HepG2 (cell line): ENCODE measurements at regions not wholly inside any gene's neighbourhood (a gene's known extent, or its start where the extent isn't known, plus 50 kb on each side); places are given as distances from the start of the nearest gene placed in this dataset.

ENCODE experiments used
- ATAC-seq: fragments of 200-7000 bp; cut with Tn5 transposase; 3 replicates; pipeline ENCODE4 v1.9.1; 2020; ENCODE audit warnings: mild to moderate bottlenecking, moderate library complexity
- BruUV-seq: library from RNA; stranded (reverse); fragments of 400-500 nt; replicated peaks from 2 replicates; lab custom pipeline; 2021; lab: Mats Ljungman, UMichigan
- CTCF ChIA-PET: fragments of 300-600 bp; formaldehyde crosslinking; extraction: SDS; loops from one replicate; lab custom pipeline; 2021; ENCODE audit warnings: low total read pairs, inconsistent platforms, low intra/inter-chr PET ratio; lab: Yijun Ruan, JAX
- POLR2A ChIA-PET: fragments of 350-600 bp; sonication (Branson Sonifier 250); formaldehyde crosslinking; loops from one replicate; lab custom pipeline; 2020; ENCODE audit warnings: antibody characterized with exemption, inconsistent platforms; lab: Yijun Ruan, JAX
- DNase-seq: peaks from one replicate; pipeline ENCODE4 v3.0.0-alpha.2; 2015; ENCODE audit warnings: low spot score
- FAIRE-seq: peaks from 3 replicates; lab custom pipeline; 2011; peaks lifted over from hg19 to GRCh38; lab: Jason Lieb, UNC
- H2AFZ ChIP-seq: one replicate; pipeline ENCODE4 v1.6.1; 2011; ENCODE audit warnings: low read length, inconsistent platforms
- H3K27ac ChIP-seq: fragments of 300-600 bp; 3 replicates; pipeline ENCODE4 v1.8.0; 2011; ENCODE audit warnings: mixed run types, mild to moderate bottlenecking, mixed read lengths, low read length, inconsistent platforms; ENCODE audit not compliant: insufficient read depth; ENCODE audit errors: extremely low read length
- H3K27me3 ChIP-seq, 2 experiments: fragments of 200-600 bp in 1 of 2; 2 replicates in 1 of 2; 3 replicates in 1 of 2; pipeline versions ENCODE4 v1.6.0 to v1.8.0; 2011; ENCODE audit warnings: low read length in 2 of 2, mild to moderate bottlenecking in 2 of 2, moderate library complexity in 2 of 2, inconsistent platforms in 1 of 2; ENCODE audit not compliant: insufficient read depth in 2 of 2, control insufficient read depth in 1 of 2
- H3K36me3 ChIP-seq, 2 experiments: fragments of 200-600 bp in 1 of 2; replicated peaks in 1 of 2; 2 replicates in 1 of 2; 3 replicates in 1 of 2; pipeline versions ENCODE4 v1.5.1 to v1.8.0; 2011; ENCODE audit warnings: low read length in 2 of 2, inconsistent platforms in 1 of 2; ENCODE audit not compliant: insufficient read depth in 2 of 2, control insufficient read depth in 1 of 2
- H3K4me1 ChIP-seq: 2 replicates; pipeline ENCODE4 v1.5.1; 2012; ENCODE audit warnings: low read length, inconsistent platforms; ENCODE audit not compliant: insufficient read depth
- H3K4me2 ChIP-seq: 2 replicates; pipeline ENCODE4 v1.6.0; 2011; ENCODE audit warnings: low read depth, low read length, inconsistent platforms
- H3K4me3 ChIP-seq, 3 experiments: fragments of 200-600 bp in 1 of 3; sonication (generic), shearing (Covaris generic) in 1 of 3; replicated peaks in 1 of 3; 2 replicates each; pipeline ENCODE4 v1.5.1; 2011 to 2016; ENCODE audit warnings: low read length in 3 of 3, inconsistent platforms in 2 of 3, low read depth in 2 of 3, mild to moderate bottlenecking in 2 of 3, control low read depth in 1 of 3, mixed read lengths in 1 of 3; ENCODE audit not compliant: insufficient read depth in 1 of 3
- H3K79me2 ChIP-seq: one replicate; pipeline ENCODE4 v1.6.1; 2011; ENCODE audit warnings: low read length, inconsistent platforms; ENCODE audit not compliant: insufficient read depth
- H3K9ac ChIP-seq: 2 replicates; pipeline ENCODE4 v1.6.0; 2011; ENCODE audit warnings: mild to moderate bottlenecking, low read depth, low read length, inconsistent platforms; ENCODE audit not compliant: insufficient read depth
- H3K9me3 ChIP-seq: 2 replicates; pipeline ENCODE4 v1.5.1; 2012; ENCODE audit warnings: mild to moderate bottlenecking, low read length
- H4K20me1 ChIP-seq: 2 replicates; pipeline ENCODE4 v1.6.0; 2011; ENCODE audit warnings: inconsistent platforms, mild to moderate bottlenecking, low read length, moderate library complexity; ENCODE audit not compliant: insufficient read depth
- ADNP ChIP-seq: sonication (generic); formaldehyde crosslinking; IDR thresholded peaks from 2 replicates; pipeline ENCODE4 v1.4.0; 2020; ENCODE audit warnings: missing genetic modification reagents
- JUNB ChIP-seq: sonication (generic); formaldehyde crosslinking; IDR thresholded peaks from 2 replicates; pipeline ENCODE4 v1.8.0; 2022; ENCODE audit warnings: missing genetic modification reagents, mild to moderate bottlenecking, borderline replicate concordance
- KDM6A ChIP-seq: IDR thresholded peaks from 2 replicates; pipeline ENCODE4 v1.6.1; 2016; ENCODE audit warnings: low read depth
- MTF1 ChIP-seq: sonication (generic); formaldehyde crosslinking; IDR thresholded peaks from 2 replicates; pipeline ENCODE4 v1.5.0; 2020; ENCODE audit warnings: missing genetic modification reagents
- MYPOP ChIP-seq: sonication (generic); formaldehyde crosslinking; IDR thresholded peaks from 2 replicates; pipeline ENCODE4 v1.8.1; 2023; ENCODE audit warnings: mild to moderate bottlenecking, moderate library complexity, missing genetic modification reagents
- TOE1 ChIP-seq: sonication (generic); formaldehyde crosslinking; IDR thresholded peaks from 2 replicates; pipeline ENCODE4 v1.4.0; 2020; ENCODE audit warnings: mild to moderate bottlenecking, missing genetic modification reagents
- ZBTB44 ChIP-seq: sonication (generic); formaldehyde crosslinking; IDR thresholded peaks from 2 replicates; pipeline ENCODE4 v1.4.0; 2020; ENCODE audit warnings: missing genetic modification reagents
- ZNF292 ChIP-seq: sonication (generic); formaldehyde crosslinking; IDR thresholded peaks from 2 replicates; pipeline ENCODE4 v1.8.1; 2022; ENCODE audit warnings: mild to moderate bottlenecking, low read depth, missing genetic modification reagents, borderline replicate concordance
- ZNF296 ChIP-seq: sonication (generic); formaldehyde crosslinking; conservative IDR thresholded peaks from 2 replicates; pipeline ENCODE4 v1.5.0; 2020; ENCODE audit warnings: mild to moderate bottlenecking, missing genetic modification reagents
- ZNF574 ChIP-seq: sonication (generic); formaldehyde crosslinking; IDR thresholded peaks from 2 replicates; pipeline ENCODE4 v1.4.0; 2020; ENCODE audit warnings: missing genetic modification reagents
- ZNF713 ChIP-seq: sonication (generic); formaldehyde crosslinking; IDR thresholded peaks from 2 replicates; pipeline ENCODE4 v1.4.0; 2020; ENCODE audit warnings: mild to moderate bottlenecking, missing genetic modification reagents
- ZXDC ChIP-seq: sonication (generic); formaldehyde crosslinking; IDR thresholded peaks from 2 replicates; pipeline ENCODE4 v1.5.0; 2020; ENCODE audit warnings: mild to moderate bottlenecking, missing genetic modification reagents
- WGBS: methylation state at CpG from one replicate; pipeline ENCODE4 v1.1.6; 2017; ENCODE audit warnings: low lambda C conversion rate; 5-methylcytosine and 5-hydroxymethylcytosine counted together
- in situ Hi-C: cut with HindIII; loops from 2 replicates; pipeline ENCODE4 v1.10.0; 2017; ENCODE audit warnings: low pct_unique_long_range_greater_than_20kb; ENCODE audit not compliant: extremely low pct_ligation_motif_present
- intact Hi-C: fragments of 100-400 bp; cut with micrococcal nuclease; formaldehyde crosslinking; loops from one replicate; pipeline ENCODE4 v1.10.0; 2022; ENCODE audit not compliant: unreplicated experiment
- TF ChIP-seq, protein P1 (sequence below): sonication (generic); formaldehyde crosslinking; IDR thresholded peaks from 2 replicates; pipeline ENCODE4 v1.4.0; 2020; ENCODE audit warnings: mild to moderate bottlenecking, missing genetic modification reagents
- TF ChIP-seq, protein P2 (sequence below): sonication (generic); formaldehyde crosslinking; IDR thresholded peaks from 2 replicates; pipeline ENCODE4 v1.9.0; 2022; ENCODE audit warnings: missing genetic modification reagents, mild to moderate bottlenecking, borderline replicate concordance

DNA sequence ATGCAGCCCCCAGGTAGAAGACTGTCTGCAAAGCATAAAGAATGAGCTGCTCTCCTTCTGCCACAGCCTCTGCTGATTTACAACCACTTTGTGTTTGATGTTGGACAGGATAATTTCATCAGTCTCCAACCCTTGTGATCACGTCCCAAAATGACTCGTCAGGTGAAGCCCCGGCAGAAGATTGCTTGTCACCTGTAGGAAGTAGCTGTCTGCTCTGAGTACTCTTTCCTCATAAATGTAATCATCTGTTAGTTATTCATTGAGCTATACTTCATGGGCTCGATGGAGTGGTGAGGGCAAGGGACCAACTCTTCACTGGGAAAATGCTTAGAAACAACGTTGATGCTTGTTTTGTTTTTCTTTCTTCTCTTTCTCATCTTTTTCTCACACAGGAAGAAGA, 290.9 kb upstream of the SP8 start:
- Histone ChIP-seq H3K4me2 (no peak overlapping the region), H3K27ac (no peak overlapping the region), H4K20me1 (no peaks in the 10 kb centered on the region), H3K9ac (no peak overlapping the region), H3K4me1 (no peaks in the 10 kb centered on the region), H2AFZ (no peak overlapping the region), H3K36me3 (no peaks in the 10 kb centered on the region), H3K4me3 (no peak overlapping the region), H3K9me3 (no peaks in the 10 kb centered on the region), H3K79me2 (no peaks in the 10 kb centered on the region), H3K27me3 (no peaks in the 10 kb centered on the region)
- no TSS peak for BruUV-seq
- FAIRE-seq (no peak), ATAC-seq (no peak), DNase-seq (no peak)
- ChIA-PET CTCF (no interaction called here), POLR2A (no interaction called here)
- 20% methylated on average over 5 of the region's 5 CpGs for WGBS
- intact Hi-C loops: no loop called here
- in situ Hi-C loops: no loop called here
- TF ChIP-seq JUNB (CRISPR knock-in tag) (no peak), TOE1 (CRISPR knock-in tag) (no peak), ZNF574 (CRISPR knock-in tag) (no peak), ZNF713 (CRISPR knock-in tag) (no peak), ADNP (no peak), KDM6A (no peak), ZNF292 (no peak), ZBTB44 (CRISPR knock-in tag) (no peak), MYPOP (CRISPR knock-in tag) (no peak), ZNF296 (CRISPR knock-in tag) (no peak), ZXDC (no peak), MTF1 (CRISPR knock-in tag) (no peak)
- TF ChIP-seq, protein P1, sequence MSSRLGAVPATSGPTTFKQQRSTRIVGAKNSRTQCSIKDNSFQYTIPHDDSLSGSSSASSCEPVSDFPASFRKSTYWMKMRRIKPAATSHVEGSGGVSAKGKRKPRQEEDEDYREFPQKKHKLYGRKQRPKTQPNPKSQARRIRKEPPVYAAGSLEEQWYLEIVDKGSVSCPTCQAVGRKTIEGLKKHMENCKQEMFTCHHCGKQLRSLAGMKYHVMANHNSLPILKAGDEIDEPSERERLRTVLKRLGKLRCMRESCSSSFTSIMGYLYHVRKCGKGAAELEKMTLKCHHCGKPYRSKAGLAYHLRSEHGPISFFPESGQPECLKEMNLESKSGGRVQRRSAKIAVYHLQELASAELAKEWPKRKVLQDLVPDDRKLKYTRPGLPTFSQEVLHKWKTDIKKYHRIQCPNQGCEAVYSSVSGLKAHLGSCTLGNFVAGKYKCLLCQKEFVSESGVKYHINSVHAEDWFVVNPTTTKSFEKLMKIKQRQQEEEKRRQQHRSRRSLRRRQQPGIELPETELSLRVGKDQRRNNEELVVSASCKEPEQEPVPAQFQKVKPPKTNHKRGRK: no peak
- TF ChIP-seq, protein P2, sequence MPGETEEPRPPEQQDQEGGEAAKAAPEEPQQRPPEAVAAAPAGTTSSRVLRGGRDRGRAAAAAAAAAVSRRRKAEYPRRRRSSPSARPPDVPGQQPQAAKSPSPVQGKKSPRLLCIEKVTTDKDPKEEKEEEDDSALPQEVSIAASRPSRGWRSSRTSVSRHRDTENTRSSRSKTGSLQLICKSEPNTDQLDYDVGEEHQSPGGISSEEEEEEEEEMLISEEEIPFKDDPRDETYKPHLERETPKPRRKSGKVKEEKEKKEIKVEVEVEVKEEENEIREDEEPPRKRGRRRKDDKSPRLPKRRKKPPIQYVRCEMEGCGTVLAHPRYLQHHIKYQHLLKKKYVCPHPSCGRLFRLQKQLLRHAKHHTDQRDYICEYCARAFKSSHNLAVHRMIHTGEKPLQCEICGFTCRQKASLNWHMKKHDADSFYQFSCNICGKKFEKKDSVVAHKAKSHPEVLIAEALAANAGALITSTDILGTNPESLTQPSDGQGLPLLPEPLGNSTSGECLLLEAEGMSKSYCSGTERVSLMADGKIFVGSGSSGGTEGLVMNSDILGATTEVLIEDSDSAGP (CRISPR knock-in tag): no peak
